Activated T-cell treated with anti-CD3 and anti-CD28 coated beads for 48 hours (primary cell): ENCODE measurements at regions not wholly inside any gene's neighbourhood (a gene's known extent, or its start where the extent isn't known, plus 50 kb on each side); places are given as distances from the start of the nearest gene placed in this dataset.
"Not testable (repeated sequence)": the region's sequence is repeated elsewhere in the genome, so short reads cannot be mapped to it uniquely, and the experiment has no call there.

ENCODE experiments used
- DNase-seq: peaks from one replicate; pipeline ENCODE4 v3.0.0-alpha.2; 2020; ENCODE audit warnings: low read depth

DNA sequence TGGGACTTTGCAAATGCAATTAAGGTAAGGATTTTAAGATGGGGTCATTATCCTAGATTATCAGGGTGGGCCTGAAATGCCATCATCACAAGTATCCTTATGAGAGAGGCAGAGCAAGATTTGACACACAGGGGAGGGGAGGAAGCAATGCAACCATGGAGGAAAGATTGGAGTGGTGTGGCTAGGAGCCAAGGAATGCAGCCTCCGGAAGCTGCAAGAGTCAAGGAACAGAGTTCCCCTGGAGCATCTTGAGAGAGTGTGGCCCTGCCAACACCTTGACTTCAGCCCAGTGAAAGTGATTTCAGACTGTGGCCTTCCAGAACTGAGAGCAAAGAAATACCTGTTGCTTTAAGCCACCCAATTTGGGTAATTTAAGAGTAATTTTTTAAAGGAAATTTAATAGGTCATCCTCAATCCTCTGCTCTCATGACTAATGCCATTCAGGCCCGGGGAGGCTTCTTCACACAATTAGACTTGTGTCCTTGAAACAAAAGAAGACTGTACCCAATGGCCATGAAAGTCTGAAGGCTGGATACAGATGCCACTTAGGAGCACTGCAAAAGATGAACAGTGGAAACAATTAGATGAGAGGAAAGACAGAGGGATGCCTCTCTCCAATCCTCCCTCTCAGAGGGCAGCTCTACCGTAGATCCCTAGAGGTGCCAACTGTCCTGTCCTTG, 250.3 kb upstream of the ID2 start:
- no peak for DNase-seq

- no peak for DNase-seq
These were observed 249.0 kb upstream of the ID2 start for GRCh38 chr2:8432706-8433336.

DNA sequence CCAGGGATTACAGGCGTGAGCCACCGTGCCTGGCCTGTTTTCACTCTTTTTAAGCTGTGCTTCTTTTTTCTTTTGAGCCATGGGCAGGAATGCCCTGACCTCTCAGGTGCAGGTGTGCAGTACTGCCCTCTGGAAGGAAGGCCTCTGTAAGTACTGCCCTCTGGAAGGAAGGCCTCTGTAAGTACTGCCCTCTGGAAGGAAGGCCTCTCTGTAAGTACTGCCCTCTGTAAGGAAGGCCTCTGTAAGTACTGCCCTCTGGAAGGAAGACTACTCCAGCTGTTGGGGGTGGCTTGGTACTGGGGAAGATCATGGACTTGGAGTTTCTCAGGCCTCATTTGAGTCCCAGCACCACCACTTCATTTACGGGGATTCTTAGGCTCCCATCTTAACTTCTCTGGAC, 248.5 kb upstream of the ID2 start:
- DNase-seq, result no peak

- DNase-seq, result no peak
These were observed 246.2 kb upstream of the ID2 start for GRCh38 chr2:8435608-8436007.

GRCh38 chr2:8436585-8436984, 245.3 kb upstream of the ID2 start:
- no peak for DNase-seq

DNA sequence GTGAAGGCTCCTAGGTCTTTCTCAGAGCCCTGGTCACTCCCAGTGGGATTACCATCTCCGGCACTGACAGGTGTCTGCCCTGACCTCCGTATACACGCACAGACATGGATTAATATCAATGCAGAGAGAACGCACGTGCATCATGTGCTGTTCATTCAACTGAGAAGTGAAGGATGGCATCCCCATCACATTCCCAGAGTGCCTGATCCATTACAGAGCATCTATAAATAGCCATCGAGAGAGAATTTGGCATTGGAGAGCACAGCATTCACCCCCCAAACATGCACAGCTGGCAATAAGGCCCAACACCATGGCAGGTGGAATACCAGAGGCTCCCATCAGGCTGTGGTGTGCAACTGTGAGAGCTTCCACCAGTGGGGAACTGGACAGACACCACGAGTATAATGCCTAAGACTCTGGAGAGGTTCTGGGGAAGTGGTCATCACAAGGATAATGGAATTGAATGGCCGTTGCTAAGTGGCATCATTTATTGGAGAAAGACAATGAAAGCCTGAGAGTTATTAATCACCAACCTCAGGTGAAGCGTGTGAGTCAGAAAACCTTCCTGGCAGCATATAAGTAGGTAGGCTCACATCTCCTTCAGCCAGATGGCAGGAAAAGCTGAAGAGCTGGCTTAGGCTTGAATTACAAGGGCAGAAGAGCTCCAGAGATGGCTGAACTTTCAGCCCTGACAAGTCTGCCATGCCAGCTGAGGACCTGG, 244.5 kb upstream of the ID2 start:
- DNase-seq, result no peak

DNA sequence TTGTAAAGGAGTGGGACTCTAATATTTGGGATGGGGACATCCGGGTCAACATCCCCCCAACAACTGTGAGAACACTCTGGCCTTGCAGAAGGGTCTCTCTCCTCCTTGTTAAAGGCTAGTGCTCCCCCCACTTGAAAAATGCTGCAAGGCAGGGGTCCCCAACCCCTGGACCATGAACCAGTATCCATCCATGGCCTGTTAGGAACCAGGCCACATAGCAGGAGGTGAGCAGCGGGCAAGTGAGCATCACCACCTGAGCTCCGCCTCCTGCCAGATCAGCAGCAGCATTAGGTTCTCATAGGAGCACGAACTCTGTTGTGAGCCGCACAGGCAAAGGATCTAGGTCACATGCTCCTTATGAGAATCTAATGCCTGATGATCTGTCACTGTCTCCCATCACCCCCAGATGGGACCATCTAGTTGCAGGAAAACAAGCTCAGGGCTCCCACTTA, 243.9 kb upstream of the ID2 start:
- no peak for DNase-seq

GRCh38 chr2:8438476-8438875, 243.4 kb upstream of the ID2 start:
- no peak for DNase-seq

- DNase-seq, result no peak
These were observed 242.9 kb upstream of the ID2 start for GRCh38 chr2:8438996-8439395.

DNA sequence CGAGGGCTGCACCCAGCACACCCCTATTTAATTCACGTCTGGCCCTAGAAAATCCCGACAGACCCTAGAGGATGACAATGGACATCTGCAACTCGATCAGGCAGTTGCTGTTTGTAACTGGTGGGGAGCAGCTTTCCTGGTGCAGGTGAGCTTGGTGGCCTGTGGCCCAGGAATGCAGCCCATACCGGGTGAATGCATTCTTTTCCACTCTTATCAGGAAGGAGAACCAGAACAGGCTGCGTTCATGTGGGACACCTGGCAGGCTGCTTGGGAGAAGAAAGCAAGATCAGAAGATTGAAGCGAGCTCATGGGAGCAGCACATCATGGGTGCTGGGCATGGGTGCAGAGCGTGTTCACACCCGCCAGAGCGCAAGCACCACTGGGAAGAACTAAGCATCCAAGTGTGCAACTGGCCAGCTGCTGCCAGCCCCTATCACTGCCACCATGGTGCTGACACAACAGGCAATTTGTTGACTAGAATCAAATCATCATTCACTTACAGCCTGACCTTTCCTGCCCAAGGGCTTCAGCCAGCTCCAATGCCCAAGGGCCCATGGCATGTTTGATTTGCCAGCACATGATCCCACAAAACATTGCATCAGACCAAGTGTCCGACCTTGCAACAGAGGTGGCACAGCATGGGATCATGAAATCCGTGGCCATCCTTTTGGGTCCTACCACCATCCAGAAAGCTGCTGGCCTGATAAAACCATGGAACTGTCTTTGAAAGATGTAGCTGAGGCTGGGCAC, 241.7 kb upstream of the ID2 start:
- DNase-seq, result no peak

GRCh38 chr2:8441371-8441770, 240.5 kb upstream of the ID2 start:
- no peak for DNase-seq

DNA sequence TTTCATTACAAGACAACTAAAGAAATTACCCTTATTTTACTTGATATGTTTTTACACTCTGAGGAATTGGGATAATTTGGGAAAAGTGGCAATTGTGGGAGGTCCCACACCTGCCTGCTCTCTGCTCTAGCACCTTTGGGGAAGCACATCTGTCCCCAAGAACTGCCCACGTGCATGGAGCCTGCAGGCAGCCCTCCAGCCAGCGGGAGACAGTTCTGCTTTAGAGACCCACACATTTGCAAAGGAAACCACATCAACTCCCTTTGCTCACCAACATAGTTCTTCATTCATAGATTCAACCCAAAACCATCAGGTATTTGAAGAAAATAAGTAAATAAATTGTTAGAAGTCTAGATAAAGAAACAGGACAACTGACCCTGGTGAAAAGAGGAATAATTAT, 239.9 kb upstream of the ID2 start:
- DNase-seq, result no peak

- DNase-seq, result no peak
These were observed 238.9 kb upstream of the ID2 start for GRCh38 chr2:8442833-8443486.

DNA sequence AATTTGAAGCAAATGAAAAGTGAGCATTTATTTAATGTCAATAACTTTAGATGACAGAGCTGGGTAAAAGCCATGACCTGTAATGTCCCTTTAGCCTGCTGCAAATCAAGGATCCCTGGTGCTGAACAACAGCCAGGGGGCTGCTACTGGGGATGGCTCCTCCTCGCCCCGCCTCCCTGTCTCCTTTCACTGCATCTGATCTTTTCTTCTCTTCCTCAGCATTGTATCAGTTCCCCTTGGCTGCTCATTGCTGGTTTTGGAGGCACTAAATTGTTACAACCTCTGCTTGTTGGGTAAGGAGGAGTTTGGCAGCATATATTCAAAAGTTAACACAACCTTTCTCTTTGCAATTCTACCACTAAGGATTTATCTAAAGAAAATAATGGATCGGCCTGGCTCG, 236.3 kb upstream of the ID2 start:
- DNase-seq, result no peak

DNA sequence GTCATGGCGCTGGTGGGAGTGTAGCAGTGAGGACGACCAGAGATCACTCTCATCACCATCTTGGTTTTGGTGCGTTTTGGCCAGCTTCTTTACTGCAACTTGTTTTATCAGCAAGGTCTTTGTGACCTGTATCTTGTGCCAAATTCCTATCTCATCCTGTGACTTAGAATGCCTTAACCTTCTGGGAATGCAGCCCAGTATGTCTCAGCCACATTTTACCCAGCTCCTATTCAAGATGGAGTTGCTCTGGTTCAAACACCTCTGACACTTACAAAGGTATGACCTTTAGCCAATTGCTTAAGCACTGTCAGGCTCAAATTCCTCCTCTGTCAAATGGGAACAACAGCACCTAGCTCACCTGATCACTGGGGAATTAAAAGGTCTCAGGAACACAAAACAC, 235.1 kb upstream of the ID2 start:
- not testable (repeated sequence) for DNase-seq

- DNase-seq, result no peak
These were observed 234.1 kb upstream of the ID2 start for GRCh38 chr2:8447610-8448221.

DNA sequence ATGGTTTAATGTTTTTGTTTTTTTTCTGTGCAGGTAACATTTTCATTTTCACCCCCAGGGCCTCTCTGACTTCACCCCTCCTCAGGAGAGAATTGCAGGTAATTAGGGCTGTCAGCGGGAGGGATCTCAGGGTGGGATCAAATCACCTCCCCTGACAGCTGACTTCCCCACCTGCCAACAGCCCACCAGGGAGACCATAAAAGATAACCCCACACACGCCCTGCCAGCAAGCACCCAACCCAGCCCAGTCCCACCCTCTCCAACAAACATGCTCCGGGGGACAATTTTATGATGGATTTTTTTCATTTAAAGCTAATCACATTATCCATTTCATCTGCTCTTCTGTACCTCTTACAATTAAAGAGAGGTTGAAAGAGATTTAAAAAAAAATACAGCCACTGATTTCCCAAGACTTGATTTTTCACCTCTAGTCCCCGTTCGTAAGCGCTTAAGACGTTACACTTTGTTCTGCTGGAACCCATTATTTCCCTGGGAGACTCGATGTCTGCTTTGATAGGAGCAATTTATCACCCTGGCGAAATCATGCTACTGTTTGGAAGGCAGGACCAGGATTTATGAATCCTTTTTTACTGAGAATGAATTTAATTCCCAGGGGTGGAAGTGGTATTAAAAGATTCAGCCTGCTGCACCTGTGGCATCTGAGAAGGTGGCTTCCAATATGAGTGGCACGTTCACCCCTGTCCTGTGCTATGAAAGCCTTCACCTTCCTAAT, 232.9 kb upstream of the ID2 start:
- no peak for DNase-seq

DNA sequence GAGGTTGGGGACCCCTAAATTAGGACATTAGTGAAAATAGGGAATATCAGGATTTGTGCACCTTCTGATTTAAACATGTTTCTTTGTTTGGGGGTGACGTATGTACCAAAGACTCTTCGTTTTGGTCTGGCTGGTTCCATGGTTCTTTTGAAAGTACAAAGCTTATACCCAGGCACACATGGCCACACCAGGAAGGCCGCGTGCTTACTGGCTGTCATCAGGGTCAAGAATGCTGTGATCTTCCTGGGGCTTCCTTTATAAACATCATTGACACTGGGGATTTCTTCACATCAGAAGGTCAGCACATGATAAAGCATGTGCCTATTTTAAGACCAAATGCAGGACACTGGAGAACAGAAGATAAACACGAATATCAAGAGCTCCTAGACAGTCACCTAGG, 230.6 kb upstream of the ID2 start:
- no peak for DNase-seq

DNA sequence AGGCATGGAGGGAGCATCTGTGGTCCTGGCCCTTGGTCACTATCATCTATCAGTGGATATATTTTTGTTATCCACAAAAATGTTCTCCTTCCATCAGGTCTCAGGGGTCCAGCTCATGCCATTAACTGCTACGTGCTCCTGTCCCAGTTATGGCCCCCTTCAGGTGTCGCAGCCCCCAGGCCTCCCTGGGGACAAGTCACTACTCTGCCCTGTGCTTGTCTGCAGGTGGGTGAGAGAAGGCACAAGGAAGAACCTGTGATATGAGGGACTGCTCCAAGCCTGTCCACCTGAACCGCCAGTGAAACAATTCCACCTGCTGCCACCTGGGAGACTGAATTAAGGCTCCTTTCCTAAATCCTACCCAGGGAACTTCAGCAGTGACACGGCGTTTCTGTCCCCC, 229.6 kb upstream of the ID2 start:
- DNase-seq, result no peak

- no peak for DNase-seq
These were observed 228.6 kb upstream of the ID2 start for GRCh38 chr2:8452979-8453903.
